Activated CD4-positive, alpha-beta T cell treated with anti-CD3 and anti-CD28 coated beads, Interleukin-2, amount 10 ng/mL, durations not matched to agents 24 days and 14 days (primary cell): ENCODE measurements at regions not wholly inside any gene's neighbourhood (a gene's known extent, or its start where the extent isn't known, plus 50 kb on each side); places are given as distances from the start of the nearest gene placed in this dataset.
"Not testable (repeated sequence)": the region's sequence is repeated elsewhere in the genome, so short reads cannot be mapped to it uniquely, and the experiment has no call there.

ENCODE experiments used
- DNase-seq: peaks from one replicate; pipeline ENCODE4 v3.0.0; 2022
- H3K27ac Mint-ChIP-seq: one replicate; pipeline ENCODE4 v1.8.0; 2022; ENCODE audit warnings: mild to moderate bottlenecking, mixed read lengths
- H3K27me3 Mint-ChIP-seq: one replicate; pipeline ENCODE4 v1.8.0; 2022; ENCODE audit warnings: mixed read lengths
- H3K36me3 Mint-ChIP-seq: one replicate; pipeline ENCODE4 v1.8.0; 2022; ENCODE audit warnings: low read depth, mild to moderate bottlenecking, mixed read lengths
- H3K4me1 Mint-ChIP-seq: one replicate; pipeline ENCODE4 v1.8.0; 2021; ENCODE audit warnings: mixed read lengths
- H3K4me3 Mint-ChIP-seq: one replicate; pipeline ENCODE4 v1.8.0; 2022; ENCODE audit warnings: mild to moderate bottlenecking, moderate library complexity, mixed read lengths
- H3K9me3 Mint-ChIP-seq: one replicate; pipeline ENCODE4 v1.8.0; 2021; ENCODE audit warnings: mixed read lengths
- intact Hi-C: fragments of 100-400 bp; cut with micrococcal nuclease; formaldehyde crosslinking; loops from one replicate; pipeline ENCODE4 v1.15.1; 2023

GRCh38 chr11:115993590-115993989, 489.4 kb upstream of the CADM1 start:
- H3K9me3 Mint-ChIP-seq, result no peaks in the 10 kb centered on the region
- H3K4me3 Mint-ChIP-seq, result no peak overlapping the region
- no peaks in the 10 kb centered on the region for H3K27me3 Mint-ChIP-seq
- no peaks in the 10 kb centered on the region for H3K4me1 Mint-ChIP-seq
- H3K36me3 Mint-ChIP-seq, result no peaks in the 10 kb centered on the region
- intact Hi-C loops, result no loop called here
- no peak for DNase-seq
- no peak overlapping the region for H3K27ac Mint-ChIP-seq

DNA sequence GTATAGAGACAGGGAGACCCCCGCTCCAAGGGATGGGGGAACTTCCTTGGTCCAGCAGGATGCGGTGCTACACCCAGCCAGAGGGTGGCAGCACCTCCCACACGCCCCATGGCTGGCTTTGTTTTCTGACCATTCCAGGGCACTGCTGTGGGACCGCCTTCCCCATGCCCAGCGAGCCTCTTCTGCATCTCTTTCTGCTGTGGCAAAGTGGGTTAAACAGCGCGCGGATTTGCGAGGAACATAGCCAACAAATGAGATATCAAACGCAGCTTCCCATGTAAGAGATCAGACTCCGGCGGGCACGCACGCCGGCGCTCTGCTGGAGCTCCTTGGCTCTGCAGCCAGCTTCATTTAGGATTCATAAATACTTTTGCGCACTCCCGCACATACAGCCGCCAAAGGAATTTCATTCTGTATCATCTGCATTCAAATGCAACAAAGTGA, 485.8 kb upstream of the CADM1 start:
- Mint-ChIP-seq H3K36me3 (no peaks in the 10 kb centered on the region), H3K4me1 (no peaks in the 10 kb centered on the region), H3K4me3 (no peak overlapping the region), H3K9me3 (no peaks in the 10 kb centered on the region), H3K27me3 (no peaks in the 10 kb centered on the region), H3K27ac (no peak overlapping the region)
- intact Hi-C loops, result no loop called here
- DNase-seq, result no peak

DNA sequence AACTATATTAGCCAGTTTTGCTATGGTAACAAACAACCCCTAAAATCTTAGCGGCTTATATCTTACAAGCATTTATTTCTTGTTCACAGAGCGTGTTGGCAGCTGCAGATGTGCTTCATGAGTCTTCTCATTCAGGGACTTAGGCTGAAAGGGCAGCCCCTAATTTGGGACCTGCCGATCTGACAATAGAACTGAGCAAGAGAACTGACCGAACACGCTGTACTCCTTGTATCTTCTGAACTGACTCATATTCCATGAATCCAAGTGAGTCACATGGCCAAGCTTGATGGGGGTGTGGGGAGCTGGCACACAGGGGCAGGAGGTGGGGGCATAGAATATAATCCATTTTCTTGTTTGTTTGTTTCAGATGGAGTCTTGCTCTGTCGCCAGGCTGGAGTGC, 481.7 kb upstream of the CADM1 start:
- H3K27me3 Mint-ChIP-seq, result no peaks in the 10 kb centered on the region
- no peak overlapping the region for H3K27ac Mint-ChIP-seq
- intact Hi-C loops, result no loop called here
- no peaks in the 10 kb centered on the region for H3K4me1 Mint-ChIP-seq
- DNase-seq, result no peak
- no peaks in the 10 kb centered on the region for H3K9me3 Mint-ChIP-seq
- no peaks in the 10 kb centered on the region for H3K36me3 Mint-ChIP-seq
- H3K4me3 Mint-ChIP-seq, result no peak overlapping the region

DNA sequence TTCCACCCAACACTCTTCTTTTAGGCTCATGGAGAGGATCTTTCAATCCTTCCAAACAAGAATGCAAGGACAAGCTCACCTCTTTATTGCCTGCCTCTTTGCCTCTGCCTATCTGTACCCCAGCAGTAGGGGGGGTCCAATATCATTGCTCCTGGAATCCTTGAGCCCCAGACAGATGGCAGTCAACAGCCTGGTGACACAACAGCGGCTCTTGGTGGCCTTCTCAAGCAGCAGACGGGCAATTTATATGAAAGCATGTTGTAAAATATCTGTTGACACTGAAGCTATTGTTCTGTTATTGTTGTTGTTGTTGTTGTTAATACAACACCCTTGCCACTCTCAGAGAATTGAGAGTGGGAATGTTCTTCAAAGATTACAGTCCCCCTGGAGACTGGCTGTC, 480.0 kb upstream of the CADM1 start:
- Mint-ChIP-seq H3K27ac (no peak overlapping the region), H3K36me3 (no peaks in the 10 kb centered on the region), H3K4me3 (no peak overlapping the region), H3K4me1 (no peaks in the 10 kb centered on the region), H3K27me3 (no peaks in the 10 kb centered on the region), H3K9me3 (no peaks in the 10 kb centered on the region)
- intact Hi-C loops, result no loop called here
- no peak for DNase-seq

GRCh38 chr11:115982666-115983065, 478.5 kb upstream of the CADM1 start:
- H3K27ac Mint-ChIP-seq, result no peak overlapping the region
- no peaks in the 10 kb centered on the region for H3K4me1 Mint-ChIP-seq
- no peak overlapping the region for H3K4me3 Mint-ChIP-seq
- intact Hi-C loops, result no loop called here
- DNase-seq, result no peak
- no peaks in the 10 kb centered on the region for H3K36me3 Mint-ChIP-seq
- no peaks in the 10 kb centered on the region for H3K9me3 Mint-ChIP-seq
- H3K27me3 Mint-ChIP-seq, result no peaks in the 10 kb centered on the region

DNA sequence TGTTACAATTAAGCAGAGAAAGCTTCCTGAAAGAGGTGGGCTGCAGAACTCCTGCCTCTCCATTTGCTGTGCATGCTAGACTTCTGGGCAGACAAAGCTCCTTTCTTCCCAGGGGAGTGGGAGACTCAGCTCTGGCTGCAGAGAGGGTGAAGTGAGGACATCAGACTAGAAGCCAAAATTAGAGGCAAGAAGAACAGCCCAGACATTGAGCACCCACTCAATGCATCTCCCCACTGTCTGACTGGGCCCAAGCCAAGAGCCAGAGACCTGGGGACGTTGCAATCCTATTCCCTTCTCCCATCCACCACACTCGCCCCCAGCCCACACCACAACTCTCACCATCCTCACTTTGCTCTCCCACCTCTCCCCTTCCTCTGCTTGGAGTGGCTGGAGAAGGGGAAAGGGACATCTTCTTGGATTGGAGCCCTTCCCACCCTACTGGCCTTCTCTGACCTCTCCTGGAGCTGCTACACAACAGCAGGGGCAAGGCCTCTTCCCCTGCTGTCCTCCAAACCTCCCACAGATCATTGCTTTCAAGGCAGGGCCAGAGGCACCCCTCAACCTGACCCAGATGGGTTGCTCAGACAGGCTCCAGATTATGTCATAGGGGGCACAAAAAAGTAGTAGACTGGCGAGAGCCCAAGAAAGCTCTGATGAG, 477.7 kb upstream of the CADM1 start:
- H3K4me3 Mint-ChIP-seq, result no peak overlapping the region
- no peaks in the 10 kb centered on the region for H3K4me1 Mint-ChIP-seq
- no peak for DNase-seq
- H3K9me3 Mint-ChIP-seq, result no peaks in the 10 kb centered on the region
- no peaks in the 10 kb centered on the region for H3K36me3 Mint-ChIP-seq
- no peak overlapping the region for H3K27ac Mint-ChIP-seq
- intact Hi-C loops, result no loop called here
- H3K27me3 Mint-ChIP-seq, result no peaks in the 10 kb centered on the region

DNA sequence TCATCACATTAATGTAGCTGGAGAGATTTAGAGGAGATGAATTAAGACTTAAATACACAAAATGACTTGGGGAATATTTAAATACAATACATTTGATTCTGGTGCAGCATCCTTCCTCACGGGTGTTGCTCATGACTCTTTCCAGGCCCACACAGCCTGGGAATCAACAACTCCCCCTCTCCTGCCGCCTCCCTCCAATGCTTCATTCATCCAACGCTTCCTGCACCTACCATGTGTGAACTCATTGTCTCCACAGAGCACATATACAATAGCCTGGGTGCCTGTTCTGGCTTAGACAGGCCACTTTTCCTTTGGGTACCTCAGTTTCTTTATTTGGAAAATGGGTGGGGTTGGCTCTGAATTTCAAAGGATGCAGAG, 476.9 kb upstream of the CADM1 start:
- H3K4me3 Mint-ChIP-seq, result no peak overlapping the region
- no peaks in the 10 kb centered on the region for H3K4me1 Mint-ChIP-seq
- no peaks in the 10 kb centered on the region for H3K9me3 Mint-ChIP-seq
- H3K36me3 Mint-ChIP-seq, result no peaks in the 10 kb centered on the region
- intact Hi-C loops, result no loop called here
- no peak overlapping the region for H3K27ac Mint-ChIP-seq
- DNase-seq, result no peak
- H3K27me3 Mint-ChIP-seq, result peaks cover 3% of the 10 kb centered on the region

DNA sequence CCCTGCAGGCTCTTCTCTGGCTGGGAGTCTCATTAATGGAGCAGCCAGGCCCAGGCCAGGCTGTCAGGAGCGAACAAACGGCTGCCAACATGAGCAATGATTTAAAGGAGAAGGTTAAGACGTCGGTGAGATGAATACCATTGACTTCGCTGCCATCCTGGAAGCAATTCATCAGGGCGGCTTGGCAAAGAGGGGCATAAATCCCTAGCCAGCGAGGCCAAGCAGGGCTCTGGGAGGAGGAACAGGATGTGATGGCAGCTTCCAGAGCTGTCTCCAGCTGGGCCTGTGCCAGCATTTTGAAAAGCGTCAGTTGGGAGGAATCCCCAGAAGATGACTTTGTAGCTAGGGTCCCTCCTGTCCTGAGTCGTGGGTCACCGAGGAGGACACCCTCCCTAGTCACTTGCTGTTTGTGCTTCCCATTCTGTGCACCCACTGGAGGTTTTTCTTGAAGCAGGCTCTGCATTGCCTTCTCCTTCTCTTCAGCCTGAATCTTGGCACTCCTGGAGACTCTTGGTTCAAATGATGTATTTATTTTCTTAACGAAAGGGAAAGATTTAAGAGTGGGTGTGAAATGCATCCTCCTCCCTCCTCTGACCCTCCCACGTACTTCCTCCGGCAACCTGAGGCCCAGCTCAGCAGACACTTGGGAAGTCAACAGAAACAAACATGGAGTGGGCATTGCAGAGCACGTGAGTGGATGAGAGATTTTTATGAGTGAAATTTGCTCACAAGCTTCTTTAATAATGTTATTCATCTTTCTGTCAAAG, 476.3 kb upstream of the CADM1 start:
- Mint-ChIP-seq H3K4me3 (no peak overlapping the region), H3K4me1 (no peaks in the 10 kb centered on the region), H3K36me3 (no peaks in the 10 kb centered on the region), H3K9me3 (no peaks in the 10 kb centered on the region), H3K27me3 (peaks cover 9% of the 10 kb centered on the region), H3K27ac (no peak overlapping the region)
- DNase-seq, result no peak
- intact Hi-C loops, result no loop called here

DNA sequence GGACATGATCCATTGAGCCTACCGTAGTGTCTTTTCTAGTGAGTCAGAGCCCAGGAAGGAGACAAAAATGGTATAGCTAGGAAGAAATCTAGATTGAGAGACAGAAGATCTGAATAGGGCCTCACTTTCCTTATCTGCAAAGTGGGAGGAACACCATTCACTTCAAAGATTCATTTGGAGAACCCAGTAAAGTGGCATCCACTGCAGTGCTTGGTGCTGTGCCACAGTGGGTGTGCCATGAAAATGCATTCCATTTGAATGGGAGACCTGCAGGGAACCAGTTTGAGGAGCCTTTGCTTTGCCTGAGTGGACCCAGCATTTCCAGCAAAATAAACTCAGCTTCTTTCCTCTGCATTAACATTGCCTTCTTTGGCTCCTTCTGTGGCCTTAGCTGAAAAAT, 470.5 kb upstream of the CADM1 start:
- Mint-ChIP-seq H3K27me3 (peaks cover 19% of the 10 kb centered on the region), H3K9me3 (no peaks in the 10 kb centered on the region), H3K27ac (no peak overlapping the region), H3K4me3 (no peak overlapping the region), H3K36me3 (no peaks in the 10 kb centered on the region), H3K4me1 (no peaks in the 10 kb centered on the region)
- no peak for DNase-seq
- intact Hi-C loops, result no loop called here

- intact Hi-C loops, H3K27ac Mint-ChIP-seq, H3K27me3 Mint-ChIP-seq, DNase-seq, H3K4me1 Mint-ChIP-seq, H3K36me3 Mint-ChIP-seq, H3K9me3 Mint-ChIP-seq, H3K4me3 Mint-ChIP-seq: not testable (repeated sequence)
Measured at GRCh38 chr11:115967203-115967602, 463.0 kb upstream of the CADM1 start.

DNA sequence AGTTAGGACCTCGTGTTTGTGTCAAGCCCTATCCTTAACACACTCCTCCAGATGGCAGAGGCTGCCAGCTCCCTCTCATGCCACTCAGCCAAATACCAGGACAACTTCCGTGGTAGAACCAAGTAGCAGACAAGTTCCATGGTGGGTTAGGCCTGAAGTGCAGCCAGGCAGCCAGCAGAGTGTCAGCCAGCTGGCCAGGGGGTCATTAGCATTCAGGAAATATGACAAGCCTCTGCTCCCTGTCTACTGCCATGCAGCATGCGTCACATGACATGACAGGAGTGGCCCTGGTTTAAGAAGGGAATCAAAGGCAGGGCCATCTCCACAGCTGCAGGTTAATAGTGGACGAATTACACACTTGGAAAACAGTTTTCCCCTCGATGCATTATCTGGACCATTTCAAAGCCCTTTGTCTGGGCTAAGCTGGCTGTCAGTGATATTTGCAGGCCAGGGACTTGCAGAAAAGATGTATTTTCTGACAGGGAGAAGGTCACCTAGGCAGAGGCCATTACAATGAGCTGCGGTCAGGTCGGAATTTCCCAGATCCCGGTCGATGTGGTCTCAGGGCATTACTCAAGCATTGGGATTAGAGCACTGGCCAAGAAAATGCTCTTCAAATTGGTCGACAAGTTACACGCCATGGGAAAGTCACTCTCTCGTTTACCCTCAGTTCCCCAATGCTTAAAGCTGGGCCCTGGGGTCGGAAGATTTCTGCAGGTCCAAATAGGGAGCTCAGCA, 461.7 kb upstream of the CADM1 start:
- Mint-ChIP-seq H3K36me3 (no peaks in the 10 kb centered on the region), H3K9me3 (no peaks in the 10 kb centered on the region), H3K4me3 (no peak overlapping the region), H3K27ac (no peak overlapping the region), H3K4me1 (no peaks in the 10 kb centered on the region), H3K27me3 (no peaks in the 10 kb centered on the region)
- DNase-seq, result no peak
- intact Hi-C loops, result no loop called here

DNA sequence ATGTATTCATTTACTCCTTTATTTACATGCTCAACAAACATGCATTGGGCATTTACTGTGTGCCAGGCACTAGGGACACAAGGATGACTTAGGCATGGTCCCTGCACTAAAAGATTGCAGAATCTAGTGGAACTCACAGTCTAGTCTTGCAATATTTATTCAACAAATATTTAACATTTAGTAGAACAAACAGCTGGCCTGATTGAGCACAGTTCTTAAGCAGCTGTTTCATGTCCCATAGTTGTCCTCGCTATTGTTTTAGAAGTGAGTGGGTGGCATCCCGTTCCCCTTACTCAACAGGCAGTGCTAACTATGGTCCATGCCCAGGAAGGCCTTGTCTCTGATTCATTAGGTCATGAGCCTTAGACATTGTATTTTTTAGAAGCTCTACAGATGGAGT, 459.9 kb upstream of the CADM1 start:
- H3K4me1 Mint-ChIP-seq, result no peaks in the 10 kb centered on the region
- H3K4me3 Mint-ChIP-seq, result no peak overlapping the region
- no peak for DNase-seq
- H3K9me3 Mint-ChIP-seq, result no peaks in the 10 kb centered on the region
- no peaks in the 10 kb centered on the region for H3K36me3 Mint-ChIP-seq
- H3K27me3 Mint-ChIP-seq, result no peaks in the 10 kb centered on the region
- intact Hi-C loops, result no loop called here
- H3K27ac Mint-ChIP-seq, result no peak overlapping the region

DNA sequence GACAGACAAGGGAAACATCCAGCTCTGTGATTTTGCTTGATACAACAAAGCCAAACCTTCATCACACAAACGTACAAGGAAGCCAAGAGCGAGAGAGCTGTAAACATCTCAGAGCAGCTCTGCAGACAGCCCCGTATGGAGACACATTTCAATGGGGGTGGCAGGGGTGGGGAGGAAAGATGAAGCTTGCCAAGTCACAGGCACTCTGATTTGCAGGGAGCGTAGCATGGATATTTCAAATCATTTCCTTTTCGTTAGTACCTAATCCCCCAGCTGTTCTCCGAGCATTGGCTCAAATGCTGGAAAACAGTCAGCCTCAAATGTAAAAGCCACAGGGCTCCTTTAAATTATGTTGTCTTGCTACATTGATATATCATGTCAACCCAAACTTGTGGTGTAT, 458.9 kb upstream of the CADM1 start:
- Mint-ChIP-seq H3K4me1 (no peaks in the 10 kb centered on the region), H3K27ac (no peak overlapping the region), H3K9me3 (no peaks in the 10 kb centered on the region), H3K27me3 (no peaks in the 10 kb centered on the region), H3K36me3 (no peaks in the 10 kb centered on the region), H3K4me3 (no peak overlapping the region)
- DNase-seq, result no peak
- intact Hi-C loops, result no loop called here

- H3K36me3 Mint-ChIP-seq, result no peaks in the 10 kb centered on the region
- no peaks in the 10 kb centered on the region for H3K27me3 Mint-ChIP-seq
- no peak overlapping the region for H3K4me3 Mint-ChIP-seq
- no peaks in the 10 kb centered on the region for H3K9me3 Mint-ChIP-seq
- intact Hi-C loops, result no loop called here
- no peak for DNase-seq
- no peaks in the 10 kb centered on the region for H3K4me1 Mint-ChIP-seq
- H3K27ac Mint-ChIP-seq, result no peak overlapping the region
Measured at GRCh38 chr11:115961159-115962003, 457.2 kb upstream of the CADM1 start.
